GM19395 (cell line): ENCODE measurements at regions not wholly inside any gene's neighbourhood (a gene's known extent, or its start where the extent isn't known, plus 50 kb on each side); places are given as distances from the start of the nearest gene placed in this dataset.
"Not testable (repeated sequence)": the region's sequence is repeated elsewhere in the genome, so short reads cannot be mapped to it uniquely, and the experiment has no call there.

Experiments used
- ATAC-seq: cut with Tn5 transposase; IDR thresholded peaks from one replicate; pipeline ENCODE4 v1.9.1; 2021; ENCODE audit warnings: mild to moderate bottlenecking, moderate library complexity; ENCODE audit not compliant: unreplicated experiment

DNA sequence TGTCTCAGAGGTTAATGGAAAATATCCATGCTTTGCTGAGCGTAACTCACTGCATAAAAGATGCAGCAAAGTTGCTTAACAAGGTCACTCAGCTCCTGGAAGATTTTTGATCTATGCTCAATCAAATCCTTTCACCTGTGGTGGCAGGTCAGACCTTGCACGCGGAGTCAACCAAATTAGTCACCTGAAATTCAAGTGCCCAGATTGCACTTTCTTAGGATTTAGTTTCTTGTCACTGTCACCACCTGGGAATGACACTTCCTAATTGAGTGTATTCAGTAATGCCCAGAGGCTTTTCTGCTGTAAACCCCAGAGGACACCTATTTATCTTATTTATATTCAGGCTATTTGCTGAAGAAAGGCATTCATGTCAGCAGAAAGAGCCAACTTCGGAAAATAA, 215.8 kb upstream of the SMIM31 start:
- no peak for ATAC-seq

DNA sequence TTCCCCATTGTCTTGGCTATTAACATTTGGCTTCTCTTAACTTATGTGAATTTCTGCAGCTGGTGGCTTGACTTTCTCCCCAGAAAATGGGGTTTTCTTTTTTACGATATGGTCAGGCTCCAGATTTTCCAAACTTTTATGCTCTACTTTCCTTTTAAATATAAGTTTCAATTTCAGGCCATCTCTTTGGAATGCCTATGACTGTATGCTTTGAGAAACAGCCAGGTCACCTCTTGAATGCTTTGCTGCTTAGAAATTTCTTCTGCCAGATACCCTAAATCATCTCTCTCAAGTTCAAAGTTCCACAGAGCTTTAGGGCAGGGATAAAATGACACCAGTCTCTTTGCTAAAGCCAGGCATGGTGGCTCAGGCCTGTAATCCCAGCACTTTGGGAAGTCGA, 212.9 kb upstream of the SMIM31 start:
- ATAC-seq = no peak

DNA sequence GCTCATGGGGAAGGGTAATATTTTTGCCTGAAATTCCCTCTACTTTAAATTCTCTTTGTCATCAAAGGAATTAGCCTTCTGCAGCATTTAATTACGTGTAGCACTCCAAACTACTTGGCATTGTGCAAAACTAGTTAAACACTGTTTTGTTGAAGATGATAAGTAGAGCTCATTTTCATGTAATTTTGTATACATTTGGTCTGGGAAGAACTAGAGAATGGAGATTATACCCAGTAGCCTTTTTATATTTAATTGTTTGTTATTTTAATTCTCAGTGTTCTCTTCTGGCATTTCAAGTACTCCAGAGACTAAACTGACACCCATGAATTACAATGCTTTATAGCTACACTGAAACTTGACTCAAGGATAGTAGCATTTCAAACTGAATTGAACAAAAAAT, 211.5 kb upstream of the SMIM31 start:
- no peak for ATAC-seq

GRCh38 chr4:164550989-164551712, 202.8 kb upstream of the SMIM31 start:
- no peak for ATAC-seq

DNA sequence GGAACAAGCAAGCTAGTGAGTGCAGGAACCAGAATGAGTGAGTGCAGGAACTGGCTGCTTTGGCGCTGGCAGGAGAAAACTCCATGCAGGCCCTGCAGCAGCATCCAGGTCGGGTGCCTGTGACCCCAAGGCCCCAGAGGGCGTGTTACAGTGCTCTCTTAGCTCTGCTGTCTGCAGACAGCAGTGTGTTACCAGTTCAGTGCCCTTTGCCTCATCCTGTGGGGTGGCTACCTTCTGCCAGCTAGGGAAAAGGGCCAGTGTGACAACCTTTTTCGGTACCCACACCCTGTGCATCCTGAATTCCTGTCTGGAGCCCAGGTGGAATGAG, 202.3 kb upstream of the SMIM31 start:
- no peak for ATAC-seq

DNA sequence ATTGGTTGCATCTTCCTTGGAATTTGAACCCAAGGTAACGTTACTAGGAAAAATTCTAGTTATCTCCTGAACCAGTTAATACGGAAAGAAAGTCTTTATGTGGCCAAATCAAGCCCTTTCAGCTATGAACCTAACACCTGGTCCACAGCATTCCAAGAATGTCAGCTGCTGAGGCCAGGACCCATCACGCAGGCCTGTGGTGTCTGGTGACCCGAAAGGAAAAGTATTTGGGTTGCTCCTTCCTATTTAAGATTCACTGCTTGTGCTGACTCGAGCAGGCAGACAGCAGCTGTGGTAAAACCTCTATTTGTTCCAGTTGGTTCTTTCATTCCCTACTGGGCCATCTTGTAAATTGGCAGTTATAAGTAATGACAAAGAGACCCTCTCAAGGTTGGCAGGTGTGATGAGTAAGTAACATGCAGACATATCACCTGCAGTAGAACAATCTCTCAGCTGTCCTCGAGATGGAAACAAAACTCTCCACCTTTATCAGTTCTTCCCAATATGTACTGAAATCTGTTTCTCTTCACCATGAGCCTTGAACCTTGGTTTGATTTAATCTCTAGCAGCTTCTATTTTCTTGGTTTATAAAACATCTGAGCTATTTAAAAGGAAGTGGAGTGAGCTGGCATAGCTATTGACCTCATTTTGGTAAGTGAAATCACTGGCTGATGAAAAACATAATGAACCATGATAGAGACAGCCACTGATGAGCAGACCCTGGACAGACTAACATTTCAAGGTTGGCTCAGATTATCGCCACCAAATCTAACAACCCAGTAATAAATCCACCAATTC, 182.1 kb upstream of the SMIM31 start:
- ATAC-seq = no peak

DNA sequence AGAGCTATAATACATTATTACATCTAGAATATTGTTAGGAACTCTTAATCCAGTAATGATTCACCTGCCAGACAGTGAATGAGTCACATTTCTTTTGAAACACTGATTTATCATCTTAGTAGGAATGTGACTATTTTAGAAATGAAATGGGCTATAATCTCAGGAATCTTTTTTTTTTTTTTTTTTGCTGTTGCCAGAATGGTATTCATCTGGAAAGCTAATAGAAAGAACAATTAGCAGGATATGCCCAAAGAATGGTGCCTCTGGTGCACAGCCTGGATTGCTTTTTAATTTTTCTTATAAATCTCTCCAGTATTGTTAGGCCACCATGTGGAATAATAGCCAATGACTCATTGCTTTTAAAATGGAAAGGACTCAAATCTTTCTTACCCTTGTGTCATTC, 181.1 kb upstream of the SMIM31 start:
- ATAC-seq = no peak

DNA sequence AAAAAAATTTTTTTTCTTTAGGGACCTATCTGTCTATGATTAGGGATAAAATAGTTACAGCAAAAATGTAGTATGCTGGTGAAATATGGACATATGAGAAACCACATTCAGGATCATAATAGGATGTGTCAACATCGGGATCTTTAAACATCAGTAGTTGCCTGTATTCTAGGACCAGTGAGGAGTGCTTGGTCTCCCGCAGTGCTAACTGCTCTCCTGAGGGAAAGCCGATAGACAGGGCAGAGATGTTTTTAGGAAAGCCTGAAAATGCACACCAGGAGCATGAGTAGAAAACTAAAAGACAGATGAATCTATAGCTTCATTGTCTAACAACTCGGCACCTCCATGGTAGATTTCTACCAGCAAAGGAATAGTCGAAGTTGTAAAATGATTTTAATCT, 178.1 kb upstream of the SMIM31 start:
- ATAC-seq = no peak

DNA sequence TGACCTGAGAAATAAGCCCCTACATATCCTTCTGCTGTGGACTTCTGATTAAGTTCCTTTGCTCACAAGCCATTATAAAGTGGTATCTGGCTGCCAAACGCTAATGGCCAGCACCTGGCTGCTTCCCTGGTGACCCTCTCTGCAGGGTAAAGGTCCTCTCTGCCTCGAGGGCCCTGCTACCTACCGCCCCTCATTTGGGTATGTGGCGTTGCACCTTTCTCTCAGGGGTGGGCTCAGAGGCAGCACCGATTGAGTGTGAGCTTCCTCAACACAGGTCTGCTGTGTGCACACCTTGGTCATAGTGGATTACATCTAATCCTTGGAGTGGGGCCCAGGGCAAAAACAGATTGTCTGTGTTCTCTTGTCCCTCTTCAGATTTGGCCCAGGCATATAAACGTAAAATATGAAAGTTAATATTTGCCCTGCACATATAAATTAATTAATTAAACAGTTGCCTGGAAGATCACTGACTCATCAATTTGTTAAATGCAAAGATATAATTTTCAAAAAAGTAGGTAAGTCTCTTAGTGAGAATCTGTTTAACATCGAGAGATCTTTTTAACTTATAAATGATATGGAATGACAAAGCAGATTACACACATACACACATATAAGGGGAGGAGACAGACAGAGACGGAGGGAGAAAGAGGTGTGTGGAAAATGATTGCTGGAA, 174.5 kb upstream of the SMIM31 start:
- no peak for ATAC-seq

- ATAC-seq = no peak
These were observed 162.3 kb upstream of the SMIM31 start for GRCh38 chr4:164591666-164592065.

- no peak for ATAC-seq
These were observed 158.2 kb upstream of the SMIM31 start for GRCh38 chr4:164595751-164596150.

DNA sequence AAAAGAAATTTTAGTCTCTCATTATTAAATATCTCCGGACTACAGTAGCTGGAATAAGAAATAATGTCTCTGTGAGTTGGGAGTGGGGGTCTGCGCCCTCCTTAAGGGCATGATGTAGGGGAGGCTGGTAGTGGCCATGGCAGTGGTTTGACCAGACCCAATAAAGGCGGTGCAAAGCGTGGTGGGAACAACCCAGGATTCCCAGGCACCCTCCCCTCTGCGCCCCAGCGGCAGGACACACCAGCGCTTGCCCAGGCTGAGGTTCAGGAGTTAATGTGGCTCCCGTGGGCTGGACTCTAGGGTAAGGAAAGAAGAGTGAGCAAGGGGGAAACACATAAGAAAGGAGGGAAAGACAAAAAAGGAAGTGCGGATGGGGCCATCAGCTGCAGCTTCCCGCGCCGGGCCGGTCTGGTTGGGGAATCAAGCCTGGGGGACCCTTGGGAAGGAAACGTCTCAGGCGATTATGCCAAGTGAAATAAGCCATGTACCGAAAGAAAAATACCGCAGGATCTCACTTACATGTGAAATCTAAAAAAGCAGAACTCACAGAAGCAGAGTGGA, 157.5 kb upstream of the SMIM31 start:
- ATAC-seq = no peak

DNA sequence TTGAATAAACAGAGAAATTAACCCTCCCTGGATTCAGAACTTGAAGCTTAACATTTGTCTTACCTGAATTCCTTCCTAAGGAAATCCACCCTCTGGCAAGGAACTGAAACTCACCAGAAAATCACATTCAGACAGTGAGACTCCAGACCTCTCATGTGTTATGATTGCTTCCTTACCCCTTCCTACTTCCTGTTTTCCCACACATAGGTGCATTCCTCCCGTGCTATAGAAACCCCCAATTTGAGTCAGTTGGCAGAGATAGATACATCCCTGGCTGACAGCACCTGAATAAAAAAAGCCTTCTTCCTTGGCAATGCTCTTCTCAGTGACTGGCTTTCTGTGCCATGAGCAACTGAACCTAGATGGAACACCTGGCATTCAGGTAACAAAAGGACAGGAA, 157.0 kb upstream of the SMIM31 start:
- no peak for ATAC-seq

DNA sequence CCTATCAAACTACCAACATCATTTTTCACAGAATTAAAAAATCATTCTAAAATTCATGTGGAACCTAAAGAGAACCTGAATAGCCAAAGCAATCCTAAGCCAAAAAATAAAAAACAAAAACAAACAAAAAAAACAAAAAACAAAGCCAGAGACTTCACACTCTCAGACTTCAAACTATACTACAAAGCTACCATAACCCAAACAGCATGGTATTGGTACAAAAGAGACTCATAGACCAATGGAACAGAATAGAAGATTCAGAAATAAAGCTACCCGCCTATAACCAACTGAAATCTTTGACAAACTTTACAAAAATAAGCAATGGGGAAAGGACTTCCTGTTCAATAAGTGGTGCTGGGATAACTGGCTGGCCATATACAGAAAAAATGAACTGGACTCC, 152.3 kb upstream of the SMIM31 start:
- no peak for ATAC-seq

- ATAC-seq = not testable (repeated sequence)
These were observed 148.1 kb upstream of the SMIM31 start for GRCh38 chr4:164605791-164606190.

DNA sequence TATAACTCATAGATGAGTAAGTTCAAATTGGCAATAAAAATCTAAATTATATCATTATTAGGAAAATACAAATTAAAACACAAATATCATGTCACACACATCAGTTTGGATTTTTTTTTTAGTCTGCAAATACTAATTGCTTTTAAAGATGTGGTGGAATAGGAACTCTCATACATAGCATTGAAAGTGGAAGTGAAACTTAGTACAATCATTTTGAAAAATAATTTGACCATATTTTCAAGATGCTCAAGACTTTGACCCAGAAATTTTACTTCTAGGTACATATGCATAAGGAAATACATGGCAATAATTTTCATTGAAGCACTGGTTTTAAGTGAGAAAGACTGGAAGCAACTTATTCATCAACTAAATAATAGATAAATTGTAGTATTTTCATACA, 147.5 kb upstream of the SMIM31 start:
- peak; percentile 99 for ATAC-seq

DNA sequence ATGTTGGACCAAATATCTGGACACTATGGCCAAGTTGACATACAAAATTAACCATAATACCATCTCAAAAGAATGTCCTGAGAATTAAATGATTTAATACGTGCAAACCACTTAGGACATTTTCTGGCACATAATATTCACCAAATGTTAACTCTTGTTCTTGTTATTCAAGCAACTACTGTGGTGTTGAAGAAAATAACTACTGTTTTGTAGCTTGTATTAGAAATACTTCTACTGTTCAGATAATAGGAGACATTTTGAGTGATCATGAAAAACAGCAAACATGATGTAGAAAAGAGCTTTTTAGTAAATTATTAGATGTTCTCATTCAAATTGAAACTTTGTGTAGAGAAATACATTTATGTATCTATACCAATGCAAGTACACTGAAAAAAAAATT, 140.7 kb upstream of the SMIM31 start:
- no peak for ATAC-seq

- no peak for ATAC-seq
These were observed 140.1 kb upstream of the SMIM31 start for GRCh38 chr4:164613792-164614191.

DNA sequence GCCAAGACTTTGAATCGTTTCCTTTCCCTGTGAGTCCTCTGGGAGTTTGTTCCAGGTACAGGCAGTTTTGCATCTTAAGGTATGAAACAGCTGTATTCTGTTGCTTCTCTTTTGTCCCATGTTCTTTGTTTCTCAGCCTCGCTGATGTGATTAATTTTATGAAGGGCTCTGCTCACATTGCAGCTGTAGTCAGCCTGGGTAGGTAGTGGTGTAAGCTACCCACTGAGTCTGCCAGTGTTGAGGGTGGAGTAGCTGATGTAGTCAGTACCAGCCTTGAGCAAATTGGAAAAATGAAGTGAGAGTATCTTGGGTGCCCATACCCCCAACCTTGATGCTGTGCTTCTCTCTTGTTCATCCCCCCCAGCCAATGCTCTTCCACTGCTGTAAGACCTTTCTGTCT, 139.6 kb upstream of the SMIM31 start:
- ATAC-seq = no peak

GRCh38 chr4:164614999-164615398, 138.9 kb upstream of the SMIM31 start:
- ATAC-seq = no peak

GRCh38 chr4:164615964-164616363, 138.0 kb upstream of the SMIM31 start:
- no peak for ATAC-seq

DNA sequence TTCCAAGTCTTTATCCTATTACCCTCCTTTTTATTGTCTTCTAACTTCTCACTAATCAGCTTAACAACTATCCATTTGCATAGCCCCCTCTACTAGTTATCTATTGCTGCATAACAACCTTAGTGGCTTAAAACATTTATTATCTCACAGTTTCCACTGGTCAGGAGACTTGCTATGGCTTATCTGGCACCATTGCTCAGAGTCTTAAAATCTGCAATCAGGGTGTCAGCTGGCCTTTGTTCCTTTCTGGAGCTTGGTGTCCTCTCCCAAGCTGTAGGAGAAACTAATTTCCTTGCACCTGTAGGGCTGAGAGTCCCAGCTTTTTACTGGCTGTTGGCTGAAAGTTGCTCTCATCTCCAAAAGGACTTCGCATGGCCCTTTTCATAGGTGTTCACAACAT, 137.0 kb upstream of the SMIM31 start:
- ATAC-seq = no peak
